ENCODE measurements at regions not wholly inside any gene's neighbourhood (a gene's known extent, or its start where the extent isn't known, plus 50 kb on each side); places are given as distances from the start of the nearest gene placed in this dataset.

- DNase-seq (ENCODE audit: low spot score), result no peak
- Mint-ChIP-seq H3K4me3 (ENCODE audit: unreplicated experiment) (no peak overlapping the region), H3K4me1 (ENCODE audit: low read depth) (peaks cover under 1% of the 10 kb centered on the region), H3K27ac (ENCODE audit: unreplicated experiment) (no peak overlapping the region), H3K9me3 (ENCODE audit: low read depth) (no peaks in the 10 kb centered on the region), H3K36me3 (ENCODE audit: low read depth) (no peaks in the 10 kb centered on the region), H3K27me3 (ENCODE audit: low read depth) (no peaks in the 10 kb centered on the region)
- peak; percentile 20 for TF ChIP-seq CTCF (IDR thresholded peaks at IDR 0.05)
Measured at GRCh38 chr3:96022676-96023075, 791.7 kb upstream of the EPHA6 start.

- Mint-ChIP-seq H3K9me3 (ENCODE audit: low read depth) (peaks cover 3% of the 10 kb centered on the region), H3K4me3 (ENCODE audit: unreplicated experiment) (no peak overlapping the region), H3K4me1 (ENCODE audit: low read depth) (peaks cover 2% of the 10 kb centered on the region), H3K27me3 (ENCODE audit: low read depth) (no peaks in the 10 kb centered on the region), H3K36me3 (ENCODE audit: low read depth) (no peaks in the 10 kb centered on the region), H3K27ac (ENCODE audit: unreplicated experiment) (no peak overlapping the region)
- no peak for DNase-seq (ENCODE audit: low spot score)
- TF ChIP-seq CTCF (IDR thresholded peaks at IDR 0.05), result no peak
Measured at GRCh38 chr3:96027718-96028117, 786.7 kb upstream of the EPHA6 start.

- Mint-ChIP-seq H3K27me3 (ENCODE audit: low read depth) (no peaks in the 10 kb centered on the region), H3K36me3 (ENCODE audit: low read depth) (no peaks in the 10 kb centered on the region), H3K9me3 (ENCODE audit: low read depth) (no peaks in the 10 kb centered on the region), H3K27ac (ENCODE audit: unreplicated experiment) (no peak overlapping the region), H3K4me1 (ENCODE audit: low read depth) (no peaks in the 10 kb centered on the region), H3K4me3 (ENCODE audit: unreplicated experiment) (no peak overlapping the region)
- DNase-seq (ENCODE audit: low spot score), result no peak
- no peak for TF ChIP-seq CTCF (IDR thresholded peaks at IDR 0.05)
Measured at GRCh38 chr3:96039632-96040031, 774.8 kb upstream of the EPHA6 start.

- H3K4me1 Mint-ChIP-seq (ENCODE audit: low read depth), result peaks cover 4% of the 10 kb centered on the region
- no peak for DNase-seq (ENCODE audit: low spot score)
- no peaks in the 10 kb centered on the region for H3K36me3 Mint-ChIP-seq (ENCODE audit: low read depth)
- no peak overlapping the region for H3K27ac Mint-ChIP-seq (ENCODE audit: unreplicated experiment)
- H3K27me3 Mint-ChIP-seq (ENCODE audit: low read depth), result no peaks in the 10 kb centered on the region
- H3K4me3 Mint-ChIP-seq (ENCODE audit: unreplicated experiment), result no peak overlapping the region
- no peak for TF ChIP-seq CTCF (IDR thresholded peaks at IDR 0.05)
- no peaks in the 10 kb centered on the region for H3K9me3 Mint-ChIP-seq (ENCODE audit: low read depth)
Measured at GRCh38 chr3:96059301-96059700, 755.1 kb upstream of the EPHA6 start.

GRCh38 chr3:96069065-96069464 lies 745.3 kb upstream of the EPHA6 start:
- Mint-ChIP-seq H3K4me3 (ENCODE audit: unreplicated experiment) (no peak overlapping the region), H3K9me3 (ENCODE audit: low read depth) (no peaks in the 10 kb centered on the region), H3K27me3 (ENCODE audit: low read depth) (no peaks in the 10 kb centered on the region), H3K36me3 (ENCODE audit: low read depth) (no peaks in the 10 kb centered on the region), H3K4me1 (ENCODE audit: low read depth) (peaks cover 18% of the 10 kb centered on the region), H3K27ac (ENCODE audit: unreplicated experiment) (no peak overlapping the region)
- DNase-seq (ENCODE audit: low spot score), result no peak
- TF ChIP-seq CTCF (IDR thresholded peaks at IDR 0.05), result no peak

Measured in chondrocyte (in vitro differentiated cells).